22Rv1 (cell line): ENCODE measurements at regions not wholly inside any gene's neighbourhood (a gene's known extent, or its start where the extent isn't known, plus 50 kb on each side); places are given as distances from the start of the nearest gene placed in this dataset.

Experiments used
- H3K27ac ChIP-seq: fragments of 450-650 bp; 2 replicates; pipeline ENCODE4 v1.5.1; 2017
- CTCF ChIP-seq: fragments of 450-650 bp; IDR thresholded peaks from 2 replicates; pipeline ENCODE4 v1.5.1; 2017; ENCODE audit warnings: mild to moderate bottlenecking
- ZFX ChIP-seq: fragments of 450-650 bp; IDR thresholded peaks from 2 replicates; pipeline ENCODE4 v1.6.1; 2017; ENCODE audit warnings: antibody characterized with exemption, borderline replicate concordance

DNA sequence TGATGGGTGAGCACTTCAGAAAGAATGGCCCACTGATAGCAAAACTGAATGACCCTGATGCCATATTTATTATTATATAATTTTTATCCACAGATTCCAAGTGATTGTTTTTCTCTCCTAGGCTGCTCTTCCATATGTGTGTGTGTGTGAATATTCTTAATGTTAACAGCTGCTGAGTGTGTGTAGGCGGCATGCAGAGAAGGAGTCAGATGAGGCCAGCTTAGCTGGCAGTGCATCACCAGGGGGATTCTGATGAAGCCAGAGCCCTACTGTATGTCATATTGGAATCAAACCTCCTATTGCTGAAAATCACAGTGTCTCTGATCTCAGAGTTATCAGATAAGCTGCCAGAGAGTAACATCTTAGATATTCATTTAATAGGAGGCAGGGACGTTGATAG is 177.1 kb downstream of the DMAC1 start:
- TF ChIP-seq ZFX, result no peak
- TF ChIP-seq CTCF, result no peak
- no peak overlapping the region for H3K27ac ChIP-seq

- H3K27ac ChIP-seq, result no peak overlapping the region
- TF ChIP-seq CTCF, result no peak
- no peak for TF ChIP-seq ZFX
Observed at GRCh38 chr9:7615344-7615743, 184.2 kb downstream of the DMAC1 start.

GRCh38 chr9:7613931-7614330 is 185.6 kb downstream of the DMAC1 start:
- H3K27ac ChIP-seq, result no peak overlapping the region
- no peak for TF ChIP-seq CTCF
- no peak for TF ChIP-seq ZFX

DNA sequence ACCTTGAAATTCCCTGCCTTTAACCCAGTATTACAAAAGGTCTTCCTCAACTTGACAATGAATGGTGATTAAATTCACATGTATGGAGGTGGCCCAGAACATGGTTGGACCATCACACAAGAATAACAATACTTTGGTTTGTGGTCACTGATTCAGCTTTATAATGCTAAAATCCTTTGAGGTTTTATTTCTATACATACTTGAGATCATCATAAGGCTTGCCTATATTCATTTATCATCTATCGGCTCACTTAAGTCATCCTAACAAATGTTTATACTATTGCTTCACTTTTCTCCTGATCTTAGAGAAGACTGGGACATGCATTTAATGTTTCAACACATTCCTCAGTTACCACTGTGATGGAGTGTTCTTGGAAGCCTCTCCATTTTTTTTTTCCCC is 191.3 kb downstream of the DMAC1 start:
- H3K27ac ChIP-seq, result no peak overlapping the region
- TF ChIP-seq ZFX (no peak), CTCF (no peak)

- H3K27ac ChIP-seq, result no peak overlapping the region
- TF ChIP-seq ZFX (no peak), CTCF (no peak)
Observed at GRCh38 chr9:7607421-7607820, 192.2 kb downstream of the DMAC1 start.

- H3K27ac ChIP-seq, result no peak overlapping the region
- TF ChIP-seq ZFX (no peak), CTCF (no peak)
Observed at GRCh38 chr9:7606591-7606990, 193.0 kb downstream of the DMAC1 start.

DNA sequence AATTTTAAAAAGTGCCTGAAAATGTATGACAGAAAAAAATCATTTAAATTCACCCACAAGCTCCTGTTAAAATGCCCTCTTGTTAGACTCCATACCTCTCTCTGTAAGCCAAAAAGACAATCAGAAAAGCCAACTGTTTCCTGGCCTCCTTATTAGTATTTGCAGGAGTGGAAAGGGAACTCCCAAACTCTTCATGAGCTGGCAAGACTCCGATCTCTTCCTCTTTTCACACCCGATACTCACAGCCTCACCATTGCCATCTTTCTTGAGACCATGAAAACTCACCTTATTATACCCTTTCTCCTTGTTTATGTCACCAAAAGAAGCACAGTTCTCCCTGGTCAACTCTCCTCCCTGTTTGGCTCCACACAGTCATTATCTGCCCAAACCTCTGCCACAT is 197.8 kb downstream of the DMAC1 start:
- H3K27ac ChIP-seq, result no peak overlapping the region
- no peak for TF ChIP-seq ZFX

DNA sequence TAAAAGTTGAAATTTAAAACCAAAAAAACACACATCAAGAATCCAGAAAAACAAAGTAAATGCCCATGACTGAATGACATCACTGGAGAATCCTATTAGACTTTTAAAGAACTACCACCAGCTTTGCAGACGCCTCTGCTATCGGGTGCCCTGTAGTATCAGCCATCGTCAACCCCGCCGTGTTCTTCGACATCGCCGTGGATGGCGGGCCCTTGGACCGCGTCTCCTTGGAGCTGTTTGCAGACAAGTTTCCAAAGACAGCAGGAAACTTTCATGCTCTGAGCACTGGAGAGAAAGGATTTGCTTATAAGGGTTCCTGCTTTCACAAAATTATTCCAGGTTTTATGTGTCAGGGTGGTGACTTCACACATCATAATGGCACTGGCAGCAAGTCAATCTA is 201.9 kb downstream of the DMAC1 start:
- TF ChIP-seq ZFX (no peak), CTCF (no peak)

More for the DNA sequence above, 201.9 kb downstream of the DMAC1 start:
- H3K27ac ChIP-seq, result no peak overlapping the region
